GM18867 (cell line): ENCODE measurements at regions not wholly inside any gene's neighbourhood (a gene's known extent, or its start where the extent isn't known, plus 50 kb on each side); places are given as distances from the start of the nearest gene placed in this dataset.

Experiments
- ATAC-seq: cut with Tn5 transposase; IDR thresholded peaks from one replicate; pipeline ENCODE4 v1.9.1; 2021; ENCODE audit warnings: mild to moderate bottlenecking, moderate library complexity; ENCODE audit not compliant: unreplicated experiment

DNA sequence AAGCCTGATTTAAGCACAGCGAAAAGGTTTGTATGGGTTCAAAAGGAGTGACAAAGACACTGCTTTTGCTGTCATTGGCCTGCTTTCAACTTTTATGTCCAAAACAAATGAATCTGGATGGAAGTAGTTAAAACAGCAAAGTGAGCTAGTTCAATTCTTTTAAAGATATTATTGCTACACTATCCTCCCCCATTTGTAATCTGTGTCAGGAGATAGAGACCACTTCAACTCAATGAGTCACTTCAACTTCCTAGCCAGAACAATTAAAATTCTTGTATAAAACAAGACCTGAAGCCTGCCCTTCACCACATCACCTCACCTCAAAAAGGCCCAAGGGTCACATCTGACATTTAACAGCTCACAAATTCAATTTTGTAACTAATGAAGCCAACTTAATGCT lies 364.1 kb upstream of the LYPLAL1 start:
- ATAC-seq: no peak

DNA sequence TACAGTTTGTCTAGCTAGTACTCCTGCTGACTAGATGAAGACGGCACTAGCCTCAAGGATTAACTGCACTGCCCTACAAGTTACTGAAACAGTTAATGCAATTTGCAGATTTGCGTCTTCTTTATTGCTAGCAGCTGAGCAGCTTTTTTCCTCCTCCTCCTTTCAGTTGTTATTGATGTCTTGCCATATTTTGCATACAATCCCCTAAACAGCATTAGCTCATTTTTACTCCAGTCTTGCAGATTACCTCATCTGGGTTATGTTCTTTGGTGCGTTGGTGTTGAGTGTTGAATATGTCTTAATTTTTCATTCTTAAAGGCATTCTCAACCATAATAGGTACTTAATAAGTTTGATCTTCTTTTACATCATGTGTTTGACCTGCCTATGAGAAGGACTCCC lies 363.4 kb upstream of the LYPLAL1 start:
- ATAC-seq: no peak

DNA sequence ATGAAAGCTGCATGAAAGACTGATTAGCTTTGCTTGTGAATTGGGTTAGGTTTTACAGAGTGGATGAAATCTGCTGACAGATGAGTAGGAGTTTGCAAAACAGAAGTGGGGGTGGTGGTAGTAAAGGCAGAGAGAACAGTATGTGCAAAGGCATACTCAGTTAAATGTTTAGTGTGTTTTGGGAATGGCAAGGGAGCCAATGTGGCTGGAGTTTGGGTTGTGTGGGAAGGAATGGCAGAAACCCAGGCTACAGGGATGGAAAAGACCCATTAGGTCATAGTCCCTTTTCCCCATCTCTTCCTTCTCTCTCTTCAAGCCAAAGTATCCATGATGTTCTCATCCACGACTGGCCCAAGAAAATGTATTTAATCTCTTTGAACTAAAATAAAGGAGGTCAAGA lies 362.2 kb upstream of the LYPLAL1 start:
- ATAC-seq: no peak

DNA sequence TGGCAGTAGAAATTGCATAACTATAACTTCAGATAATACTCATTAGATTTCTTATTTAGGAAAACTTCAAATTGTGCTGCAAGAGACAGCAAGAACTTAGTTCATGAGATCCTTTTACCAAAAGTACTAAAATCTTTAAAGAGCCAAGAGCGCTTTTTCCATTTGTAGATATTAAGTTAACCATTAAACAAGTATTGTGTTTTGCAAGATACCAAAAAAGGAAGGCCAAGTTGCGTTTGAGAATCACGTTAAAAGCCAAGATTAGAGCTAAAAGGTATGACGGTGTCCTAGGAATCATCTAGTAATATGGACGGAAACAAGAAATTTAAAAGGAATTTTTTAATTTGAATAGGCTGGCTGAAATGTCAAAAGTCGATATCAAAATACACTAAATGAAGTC lies 361.3 kb upstream of the LYPLAL1 start:
- no peak for ATAC-seq

DNA sequence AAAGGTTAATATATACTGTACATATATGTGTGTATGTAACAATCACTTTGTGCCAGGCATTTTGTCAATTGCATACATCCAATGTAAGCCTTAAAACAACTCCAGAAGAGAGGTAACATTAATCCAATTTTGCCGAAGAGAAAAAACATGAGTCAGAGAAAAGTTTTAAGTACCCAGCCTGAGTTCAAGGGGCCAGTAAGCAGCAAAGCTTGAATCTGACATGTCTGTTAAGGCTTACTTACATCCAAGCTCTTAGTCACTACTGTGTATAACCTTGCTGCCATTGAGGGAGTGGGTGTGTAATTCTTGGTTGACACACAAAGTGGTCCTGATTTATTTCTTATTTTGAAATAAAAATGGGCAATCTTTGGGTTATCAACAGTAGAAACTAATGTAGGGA lies 360.4 kb upstream of the LYPLAL1 start:
- ATAC-seq: no peak

DNA sequence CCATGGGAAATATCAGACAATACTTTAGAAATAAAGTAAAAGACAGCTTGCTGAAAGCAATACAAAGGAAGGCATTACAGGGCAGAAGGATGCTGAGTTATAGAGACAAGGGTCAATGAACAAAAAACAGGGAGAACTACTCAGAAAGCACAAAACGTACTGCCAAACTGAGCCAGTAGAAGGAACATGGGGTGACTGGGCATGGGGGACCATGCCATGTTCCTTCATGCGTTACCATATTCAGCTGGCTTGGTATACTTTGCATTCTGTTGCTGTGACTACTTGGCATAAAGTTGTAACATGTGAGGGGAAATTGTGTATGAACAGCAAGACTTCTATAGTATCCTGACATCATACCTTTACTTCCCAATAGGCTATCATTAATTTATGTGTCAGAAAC lies 358.6 kb upstream of the LYPLAL1 start:
- no peak for ATAC-seq

DNA sequence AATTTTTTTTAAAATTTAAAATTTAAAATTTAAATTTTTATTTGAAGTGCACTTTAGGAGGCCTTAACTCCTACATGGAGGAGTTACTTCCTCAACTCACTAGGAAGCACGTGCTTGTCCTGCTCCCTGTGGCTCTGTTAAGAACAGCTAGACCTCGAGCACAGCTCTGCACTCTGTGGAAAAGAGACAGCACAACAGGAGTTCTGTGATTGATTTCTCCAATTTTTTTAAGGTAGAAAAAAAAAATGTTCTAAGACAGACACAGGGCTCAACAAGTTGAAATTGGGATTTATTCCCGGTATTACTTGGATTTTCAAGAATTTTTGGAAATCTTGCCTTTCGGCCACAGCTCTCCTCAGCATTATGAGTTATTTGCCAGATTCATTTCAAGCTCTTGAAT lies 356.6 kb upstream of the LYPLAL1 start:
- ATAC-seq: no peak

DNA sequence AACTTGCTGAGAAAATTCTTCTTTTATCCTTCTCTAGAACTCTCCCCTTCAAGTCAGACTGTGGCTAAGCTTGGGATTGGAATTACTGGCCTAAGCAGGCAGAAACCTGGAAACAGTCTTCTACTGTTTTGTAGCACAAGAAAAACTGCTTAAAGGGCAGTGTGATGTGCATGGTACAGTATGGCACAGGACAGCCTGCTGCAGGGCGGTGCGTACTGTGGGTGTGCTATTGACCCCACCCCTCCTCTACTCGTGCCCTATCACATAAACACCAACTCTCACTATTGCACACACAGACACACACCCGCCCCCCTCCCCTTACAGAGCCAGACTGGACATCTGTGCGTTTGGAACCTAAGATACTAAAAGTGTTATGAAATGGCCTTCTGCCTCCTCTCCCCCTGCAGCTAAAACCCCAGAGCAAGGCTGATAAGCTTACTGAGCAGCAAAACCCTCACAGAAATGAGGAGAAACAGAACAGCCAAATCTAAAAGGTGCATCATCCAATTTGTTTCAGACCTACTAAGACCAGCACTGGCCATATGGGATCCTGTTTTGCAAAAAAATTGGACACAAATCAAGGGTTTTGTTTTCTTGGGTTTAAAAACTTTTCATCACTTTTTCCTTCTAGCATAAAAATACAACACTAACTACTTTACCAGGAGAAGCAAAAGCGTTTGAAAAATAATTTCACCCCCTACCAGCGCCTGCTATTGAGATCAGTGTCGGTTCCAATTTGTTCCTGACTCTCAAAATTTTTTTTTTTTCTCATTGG lies 355.8 kb upstream of the LYPLAL1 start:
- no peak for ATAC-seq

DNA sequence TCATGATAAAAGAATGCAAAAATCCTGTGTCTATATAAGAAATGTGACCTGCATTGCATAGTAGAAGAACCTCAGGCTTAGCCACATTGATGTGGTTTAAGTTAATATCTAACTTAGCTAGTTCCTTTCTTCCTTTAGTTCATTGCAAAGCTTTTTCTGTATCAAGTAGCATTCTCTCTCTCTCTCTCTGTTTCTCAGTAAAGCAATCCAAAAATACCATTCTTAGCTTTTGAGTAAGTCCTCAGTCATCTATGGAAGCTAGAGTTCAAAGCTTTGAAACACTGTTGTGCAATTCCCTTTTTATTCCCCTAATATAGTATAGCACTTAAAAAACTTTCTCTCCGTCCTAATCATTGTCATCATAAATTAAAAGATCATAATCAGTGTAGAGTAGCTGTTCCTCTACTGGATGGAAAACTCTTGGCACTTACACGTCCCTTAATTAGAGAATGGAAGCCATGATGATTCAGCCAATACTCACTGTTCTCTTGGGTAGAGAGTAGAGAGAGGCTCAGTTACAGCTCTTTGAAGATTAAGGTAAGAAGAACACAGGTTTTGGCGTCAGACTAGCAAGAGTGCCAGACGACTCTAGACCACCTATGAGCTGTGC lies 350.3 kb upstream of the LYPLAL1 start:
- peak; percentile 57 for ATAC-seq

DNA sequence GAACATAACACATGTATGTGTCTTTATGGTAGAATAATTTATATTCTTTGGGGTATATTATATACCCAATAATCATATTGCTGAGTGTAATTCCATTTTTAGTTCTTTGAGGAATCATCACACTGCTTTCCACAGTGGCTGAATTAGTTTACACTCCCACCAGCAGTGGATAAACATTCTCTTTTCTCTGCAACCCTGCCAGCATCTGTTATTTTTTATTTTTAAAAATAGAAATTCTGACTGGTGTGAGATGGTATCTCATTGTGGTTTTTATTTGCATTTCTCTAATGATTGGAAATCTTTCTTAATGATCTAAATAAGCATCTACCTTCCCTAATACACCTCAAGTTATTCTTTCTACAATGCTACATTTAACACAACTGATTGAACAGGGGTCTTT lies 346.2 kb upstream of the LYPLAL1 start:
- no peak for ATAC-seq

DNA sequence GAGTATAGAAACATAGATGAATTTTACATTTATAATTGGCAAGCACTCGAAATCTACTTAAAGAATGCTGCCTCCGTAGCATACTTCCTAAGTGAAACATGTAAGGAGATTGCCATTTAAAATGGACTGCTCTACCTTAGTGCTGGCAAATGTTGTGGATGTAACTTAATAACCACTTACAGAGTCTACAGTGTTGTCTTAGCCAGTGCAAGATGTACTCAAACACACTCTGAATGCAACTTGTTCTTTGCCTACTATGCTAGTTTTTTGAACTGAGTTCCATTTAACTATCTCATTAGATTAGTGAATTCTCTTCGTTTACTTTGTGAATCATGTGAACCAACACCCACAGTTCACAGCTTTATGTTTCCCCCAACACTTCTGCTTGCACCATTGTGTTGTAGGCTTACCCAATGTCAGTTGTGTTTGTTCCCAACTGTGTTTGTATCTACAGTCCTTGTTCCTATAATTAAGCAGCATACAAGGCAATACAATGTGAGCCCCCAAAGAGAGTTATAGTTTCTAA lies 345.5 kb upstream of the LYPLAL1 start:
- ATAC-seq: no peak

DNA sequence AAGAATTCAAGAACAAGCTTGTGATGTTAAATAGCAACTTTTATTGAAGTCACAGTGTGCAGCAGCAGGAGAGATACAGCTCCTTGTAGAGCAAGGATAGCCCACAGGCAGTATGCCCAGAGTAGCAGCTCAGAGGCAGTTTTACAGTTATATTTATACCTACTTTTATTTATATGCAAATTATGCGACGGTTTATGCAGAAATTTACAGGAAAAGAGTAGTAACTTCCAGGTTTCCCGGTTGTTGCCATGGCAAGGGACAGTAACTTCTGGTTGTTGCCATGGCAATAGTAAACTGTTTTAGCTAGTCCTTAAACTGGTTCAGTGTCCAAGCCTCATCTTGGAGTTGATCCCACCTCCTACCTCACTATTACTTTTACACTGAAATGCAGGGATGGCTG lies 344.6 kb upstream of the LYPLAL1 start:
- no peak for ATAC-seq

DNA sequence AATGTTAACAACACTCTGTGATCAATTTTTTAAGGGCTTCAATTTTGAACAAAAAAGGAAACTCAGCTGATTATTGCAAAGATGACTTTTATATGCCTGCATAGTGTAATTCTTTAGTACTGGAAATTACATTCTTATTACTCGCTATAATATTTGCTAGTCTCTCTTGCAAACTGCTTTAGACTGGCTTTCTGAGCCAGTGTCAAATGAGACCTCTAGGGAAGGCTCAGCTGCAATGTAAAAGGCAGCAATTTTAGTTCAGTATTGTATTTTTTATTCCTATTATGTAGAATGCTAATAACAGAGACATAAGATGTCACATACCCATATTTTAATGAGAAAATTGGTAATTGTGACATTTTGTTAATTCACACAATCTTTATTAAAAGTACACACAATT lies 338.1 kb upstream of the LYPLAL1 start:
- ATAC-seq: no peak

DNA sequence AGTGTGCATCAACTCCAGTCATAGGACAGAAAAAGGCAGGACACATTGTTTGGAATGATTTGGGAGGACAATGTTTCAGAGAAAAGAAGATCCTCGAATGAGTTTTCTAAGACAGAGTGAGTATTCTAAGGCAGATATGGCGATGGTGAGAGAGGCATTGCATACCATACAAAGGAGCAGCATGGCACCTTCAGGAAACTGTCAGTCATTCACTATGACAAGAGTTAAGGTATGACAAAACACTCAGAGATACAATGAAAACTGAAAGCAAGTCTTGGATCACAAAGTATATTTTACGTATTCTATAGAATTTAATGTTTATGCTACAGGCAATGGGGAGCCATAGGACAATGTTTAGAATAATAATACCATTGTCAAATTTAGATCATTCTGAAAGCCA lies 337.4 kb upstream of the LYPLAL1 start:
- no peak for ATAC-seq

DNA sequence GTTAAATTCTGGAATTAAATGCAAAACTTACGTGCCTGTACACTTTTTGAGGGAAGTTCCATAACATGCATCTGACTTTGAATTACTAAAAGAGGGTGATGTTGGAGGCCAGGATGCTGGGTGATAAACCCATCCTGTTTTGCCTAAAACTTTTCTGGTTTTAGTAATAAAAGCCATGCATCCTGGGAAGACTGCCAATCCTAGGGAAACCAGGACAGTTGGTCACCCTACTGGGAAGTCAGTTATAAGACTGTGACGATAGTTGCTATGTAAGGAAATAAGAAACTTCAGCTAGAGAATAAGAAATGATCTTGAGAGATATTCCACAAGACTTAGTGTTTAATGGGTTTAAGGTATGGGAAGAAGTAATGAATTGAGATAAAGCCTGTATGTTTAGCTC lies 336.6 kb upstream of the LYPLAL1 start:
- ATAC-seq: no peak

DNA sequence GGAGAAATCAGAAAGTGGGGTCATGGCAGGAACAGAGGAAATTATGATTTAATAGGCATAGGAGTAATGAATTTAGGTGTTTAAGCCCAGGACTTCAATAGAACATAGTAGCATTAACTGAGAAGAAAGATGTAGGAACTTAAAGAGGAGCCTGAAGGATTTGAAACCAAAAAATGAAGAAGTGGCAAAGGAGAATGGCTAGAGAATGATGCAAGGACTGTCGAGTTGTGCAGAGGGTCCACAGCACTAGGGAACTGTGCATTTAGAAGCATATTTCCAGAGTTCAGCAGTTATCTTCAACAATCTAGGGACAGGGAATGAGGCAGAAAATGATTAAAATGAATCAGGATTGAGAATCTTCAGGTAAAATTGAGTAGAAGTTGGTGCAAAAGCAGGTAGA lies 328.1 kb upstream of the LYPLAL1 start:
- no peak for ATAC-seq

DNA sequence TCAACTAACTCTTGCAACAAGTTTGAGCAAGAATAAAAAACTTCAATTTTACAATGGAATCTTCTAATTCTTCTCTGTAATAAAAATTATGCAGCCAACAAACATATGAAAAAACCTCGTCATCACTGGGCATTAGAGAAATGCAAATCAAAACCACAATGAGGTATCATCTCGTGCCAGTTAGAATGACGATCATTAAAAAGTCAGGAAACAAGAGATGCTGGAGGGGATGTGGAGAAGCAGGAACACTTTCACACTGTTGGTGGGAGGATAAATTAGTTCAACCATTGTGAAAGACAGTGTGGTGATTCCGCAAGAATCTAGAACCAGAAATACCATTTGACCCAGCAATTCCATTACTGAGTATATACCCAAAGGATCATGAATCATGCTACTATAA lies 327.5 kb upstream of the LYPLAL1 start:
- ATAC-seq: no peak

DNA sequence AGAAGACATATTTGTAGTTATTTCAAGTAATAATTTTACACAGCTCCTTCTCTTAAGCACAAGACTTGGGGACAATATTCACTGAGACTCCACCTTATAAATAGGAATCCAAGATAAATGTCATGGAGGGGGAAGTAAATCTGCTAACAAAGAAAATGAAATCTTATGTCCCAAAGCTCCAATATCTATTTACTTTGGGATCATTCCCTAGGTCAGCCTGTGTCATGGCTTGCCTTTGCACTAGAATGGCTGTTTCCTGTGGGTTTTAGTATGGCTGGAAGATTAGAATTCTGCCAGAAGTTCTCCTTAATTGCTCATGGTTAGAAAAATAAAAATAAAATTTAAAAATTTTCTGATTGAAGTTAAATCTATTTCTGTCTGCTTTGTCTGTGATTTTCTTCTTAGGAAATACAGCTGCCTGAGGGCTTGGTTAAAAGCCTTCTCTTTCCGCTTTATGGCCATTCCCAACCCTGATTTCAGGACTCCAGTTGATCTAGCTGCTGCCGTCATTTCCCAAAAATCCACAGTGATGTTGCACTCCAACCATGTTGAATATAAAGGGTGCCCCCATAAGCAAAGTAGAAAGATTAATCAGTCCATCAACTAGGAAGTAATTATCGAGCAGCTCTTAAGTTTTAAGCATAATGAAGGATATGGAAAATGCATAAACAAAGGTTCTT lies 326.4 kb upstream of the LYPLAL1 start:
- ATAC-seq: no peak

DNA sequence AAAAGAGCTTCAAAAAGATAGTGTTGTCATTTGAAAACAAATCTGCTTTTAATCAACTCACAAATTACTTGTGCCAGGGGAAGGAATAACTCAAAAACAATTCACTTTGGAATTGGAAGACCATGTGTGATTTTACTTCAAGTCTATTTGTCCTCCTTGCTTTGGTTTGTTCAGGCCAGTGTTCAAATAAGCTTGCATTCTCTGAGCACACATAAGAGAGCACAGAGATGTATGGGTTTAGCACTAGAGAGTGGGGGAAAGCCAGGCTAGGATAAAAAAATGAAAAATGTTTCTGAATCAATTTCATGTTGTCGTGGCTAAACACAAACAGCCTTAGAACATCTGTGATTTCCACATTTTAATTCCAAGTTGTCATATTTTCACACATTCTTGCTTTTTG lies 325.7 kb upstream of the LYPLAL1 start:
- no peak for ATAC-seq

DNA sequence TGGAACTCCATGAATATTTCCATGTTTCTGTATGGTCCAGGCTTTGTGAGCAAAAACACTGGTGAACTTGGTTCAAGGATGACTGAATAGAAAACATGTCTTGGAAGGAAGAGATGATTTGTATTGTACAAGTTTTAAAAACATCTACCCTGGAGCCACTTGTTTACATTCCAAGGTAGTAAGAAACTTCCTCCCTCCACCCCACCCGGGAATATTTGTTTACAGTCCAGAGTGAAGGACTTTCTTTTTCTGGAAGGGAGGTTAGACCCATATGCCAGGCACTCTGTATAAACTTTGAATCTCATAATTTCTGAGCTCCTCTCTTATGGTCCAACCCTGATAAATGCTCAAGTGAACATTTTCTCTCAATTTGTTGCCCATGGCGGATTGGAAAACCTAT lies 323.3 kb upstream of the LYPLAL1 start:
- ATAC-seq: no peak

DNA sequence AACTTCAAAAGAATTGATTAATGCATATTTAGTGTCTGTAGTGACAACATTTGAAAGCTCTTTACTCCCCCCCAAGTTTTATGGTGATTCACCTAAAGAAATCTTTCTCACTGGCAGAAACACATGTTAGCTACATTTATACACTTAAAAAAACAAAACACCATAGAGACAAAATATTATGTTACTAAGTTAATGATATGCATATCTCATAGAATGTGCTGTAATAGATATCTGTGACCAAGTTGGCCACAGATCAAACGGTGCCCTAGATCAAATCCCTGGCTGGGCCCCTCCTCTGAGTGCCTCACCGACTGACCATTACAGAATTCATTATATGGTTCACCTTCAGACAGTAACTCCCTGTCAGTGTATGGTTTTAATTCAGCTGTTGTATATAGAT lies 322.1 kb upstream of the LYPLAL1 start:
- no peak for ATAC-seq

DNA sequence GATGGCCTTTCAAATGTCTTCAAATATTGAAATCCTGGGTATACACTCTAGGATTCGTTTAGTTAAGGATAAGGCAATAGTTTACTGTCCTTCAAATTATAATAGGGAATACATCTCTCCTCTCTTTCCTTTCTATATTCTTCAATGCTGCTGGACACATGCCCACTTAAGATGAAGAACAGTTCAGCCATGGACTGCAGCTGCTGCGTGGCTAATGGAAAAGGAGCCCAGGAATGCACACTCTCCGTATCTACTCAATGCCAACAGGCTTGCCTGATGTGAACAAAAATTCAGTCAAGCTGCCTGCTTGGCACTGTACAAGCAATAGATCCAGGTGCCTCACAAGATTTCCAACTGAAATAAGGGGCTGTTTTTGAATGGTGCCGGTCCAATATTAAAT lies 321.2 kb upstream of the LYPLAL1 start:
- ATAC-seq: no peak
